Omental fat pad (tissue), 3 donors: ENCODE measurements at regions not wholly inside any gene's neighbourhood (a gene's known extent, or its start where the extent isn't known, plus 50 kb on each side); places are given as distances from the start of the nearest gene placed in this dataset.
"Not testable (repeated sequence)": the region's sequence is repeated elsewhere in the genome, so short reads cannot be mapped to it uniquely, and the experiment has no call there.

Experiments used
- ATAC-seq: fragments of 150-250 bp; one replicate; pipeline ENCODE4 v1.9.1; 2016; ENCODE audit warnings: mild to moderate bottlenecking, moderate library complexity; ENCODE audit not compliant: low FRiP score
- DNase-seq: peaks from one replicate; pipeline ENCODE4 v3.0.0-alpha.2; 2019; ENCODE audit warnings: low spot score
- CTCF ChIP-seq, 3 donors: fragments of 450-650 bp; IDR thresholded peaks; one replicate each; pipeline ENCODE4 v1.5.1; 2016 to 2017; ENCODE audit warnings: antibody characterized with exemption in 3 of 3, mild to moderate bottlenecking in 3 of 3, moderate library complexity in 2 of 3

GRCh38 chr1:157460381-157460780 is 91.9 kb downstream of the FCRL5 start:
- no peak for TF ChIP-seq CTCF (IDR thresholded peaks at IDR 0.05)
- ATAC-seq, result no peak
- no peak for DNase-seq

- no peak for TF ChIP-seq CTCF (IDR thresholded peaks at IDR 0.05)
- ATAC-seq, result no peak
- no peak for DNase-seq
Observed at GRCh38 chr1:157457279-157457678, 95.0 kb downstream of the FCRL5 start.

- no peak for ATAC-seq
- no peak for TF ChIP-seq CTCF (IDR thresholded peaks at IDR 0.05)
Observed at GRCh38 chr1:157455318-157455717, 97.0 kb downstream of the FCRL5 start.

GRCh38 chr1:157450106-157450505 is 102.2 kb downstream of the FCRL5 start:
- DNase-seq (no peak), ATAC-seq (no peak)
- no peak for TF ChIP-seq CTCF (IDR thresholded peaks at IDR 0.05)

More at GRCh38 chr1:157455318-157455717, 97.0 kb downstream of the FCRL5 start:
- no peak for DNase-seq

- no peak for TF ChIP-seq CTCF (IDR thresholded peaks at IDR 0.05)
- DNase-seq (no peak), ATAC-seq (no peak)
Observed at GRCh38 chr1:157448636-157449035, 103.7 kb downstream of the FCRL5 start.

GRCh38 chr1:157446356-157446755 is 106.0 kb downstream of the FCRL5 start:
- DNase-seq, ATAC-seq: not testable (repeated sequence)

GRCh38 chr1:157445616-157446140 is 106.6 kb downstream of the FCRL5 start:
- ATAC-seq, DNase-seq: not testable (repeated sequence)

GRCh38 chr1:157442065-157442464 is 110.2 kb downstream of the FCRL5 start:
- no peak for TF ChIP-seq CTCF (IDR thresholded peaks at IDR 0.05)
- no peak for DNase-seq
- ATAC-seq, result no peak
